CD4-positive, alpha-beta T cell (primary cell): ENCODE measurements at regions not wholly inside any gene's neighbourhood (a gene's known extent, or its start where the extent isn't known, plus 50 kb on each side); places are given as distances from the start of the nearest gene placed in this dataset.

Experiments
- ATAC-seq: fragments of 200-7000 bp; cut with Tn5 transposase; one replicate; pipeline ENCODE4 v1.10.0; 2022; ENCODE audit warnings: mild to moderate bottlenecking; ENCODE audit not compliant: poor library complexity
- CTCF ChIA-PET: fragments of 350-600 bp; sonication (Branson Sonifier 250); formaldehyde crosslinking; loops from one replicate; lab custom pipeline; 2021; ENCODE audit warnings: antibody characterized with exemption, inconsistent platforms; lab: Charles Lee
- POLR2A ChIA-PET: fragments of 350-600 bp; sonication (Branson Sonifier 250); formaldehyde crosslinking; loops from one replicate; lab custom pipeline; 2021; ENCODE audit warnings: antibody characterized with exemption, inconsistent platforms; lab: Charles Lee
- DNase-seq, 14 experiments: peaks; one replicate each; pipeline ENCODE4 v3.0.0-alpha.2; 2013 to 2020; ENCODE audit warnings: mixed read lengths in 2 of 14
- H3K27ac ChIP-seq, 2 donors: one replicate each; pipeline versions ENCODE4 v1.5.1 to v1.7.0; 2013; ENCODE audit warnings: low read length in 2 of 2, low read depth in 1 of 2, mild to moderate bottlenecking in 1 of 2
- H3K27me3 ChIP-seq, 2 experiments: 1 replicate in 1 of 2; 2 replicates in 1 of 2; pipeline versions ENCODE4 v1.6.1 to v1.7.0; 2013; ENCODE audit warnings: low read length in 2 of 2, control low read depth in 1 of 2, mild to moderate bottlenecking in 1 of 2, moderate library complexity in 1 of 2; ENCODE audit not compliant: insufficient read depth in 2 of 2, control insufficient read depth in 1 of 2
- H3K36me3 ChIP-seq: one replicate; pipeline ENCODE4 v1.6.1; 2013; ENCODE audit warnings: low read length, control low read depth; ENCODE audit not compliant: insufficient read depth
- H3K4me1 ChIP-seq: one replicate; pipeline ENCODE4 v1.6.1; 2013; ENCODE audit warnings: low read length, control low read depth; ENCODE audit not compliant: insufficient read depth
- H3K4me3 ChIP-seq: one replicate; pipeline ENCODE4 v1.5.1; 2013; ENCODE audit warnings: mild to moderate bottlenecking, low read length, moderate library complexity
- H3K9me3 ChIP-seq, 2 experiments: 1 replicate in 1 of 2; 2 replicates in 1 of 2; pipeline versions ENCODE4 v1.6.1 to v1.7.0; 2013; ENCODE audit warnings: low read length in 2 of 2, mild to moderate bottlenecking in 2 of 2, control low read depth in 1 of 2, moderate library complexity in 1 of 2; ENCODE audit not compliant: control insufficient read depth in 1 of 2, insufficient read depth in 1 of 2
- H3K27ac Mint-ChIP-seq: one replicate; pipeline ENCODE4 v1.8.0; 2020; ENCODE audit warnings: mixed read lengths
- H3K27me3 Mint-ChIP-seq: one replicate; pipeline ENCODE4 v1.8.0; 2021; ENCODE audit warnings: mixed read lengths
- H3K36me3 Mint-ChIP-seq: one replicate; pipeline ENCODE4 v1.8.0; 2021; ENCODE audit warnings: low read depth, mixed read lengths
- H3K4me1 Mint-ChIP-seq: one replicate; pipeline ENCODE4 v1.8.0; 2021; ENCODE audit warnings: low read depth, mixed read lengths
- H3K4me3 Mint-ChIP-seq: one replicate; pipeline ENCODE4 v1.8.0; 2020; ENCODE audit warnings: mild to moderate bottlenecking, mixed read lengths
- H3K9me3 Mint-ChIP-seq: one replicate; pipeline ENCODE4 v1.8.0; 2020; ENCODE audit warnings: mixed read lengths
- intact Hi-C, 2 experiments: fragments of 100-400 bp; cut with DNase I in 1 of 2; cut with micrococcal nuclease in 1 of 2; formaldehyde crosslinking; loops; one replicate each; pipeline versions ENCODE4 v1.15.1 to v1.9.0; 2023 to 2025; cut with DNase I, micrococcal nuclease
- TF ChIP-seq, protein P1 (sequence below): fragments of 200-600 bp; IDR thresholded peaks from one replicate; pipeline ENCODE4 v1.8.0; 2022; ENCODE audit warnings: antibody characterized with exemption, mild to moderate bottlenecking

DNA sequence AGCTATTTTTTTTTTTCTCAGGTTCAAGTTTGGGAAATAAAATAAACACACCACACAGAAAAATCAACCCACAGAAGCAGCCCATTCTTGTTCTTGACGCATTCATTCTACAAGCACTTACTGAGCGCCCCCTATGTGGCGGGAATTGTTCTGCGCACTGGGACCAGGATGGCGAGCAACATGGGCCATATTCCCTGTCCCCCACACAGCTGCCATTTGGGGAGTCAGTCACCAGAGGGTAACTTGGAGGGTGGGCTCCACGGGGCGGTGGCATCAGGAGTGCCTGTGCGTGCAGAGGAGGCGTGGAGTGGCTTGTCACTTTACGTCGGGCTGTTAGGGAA, 185.0 kb upstream of the PDE10A start:
- Histone ChIP-seq H3K36me3 (no peaks in the 10 kb centered on the region), H3K4me1 (peaks cover 11% of the 10 kb centered on the region), H3K4me3 (no peak overlapping the region), H3K27ac (no peak overlapping the region), H3K9me3 (peaks cover 0 to 12% of the 10 kb centered on the region in 2 experiments), H3K27me3 (peaks cover 45 to 65% of the 10 kb centered on the region in 2 experiments)
- ChIA-PET POLR2A (no interaction called here), CTCF (no interaction called here)
- Mint-ChIP-seq H3K27me3 (peaks cover 74% of the 10 kb centered on the region), H3K4me3 (no peak overlapping the region), H3K9me3 (no peaks in the 10 kb centered on the region), H3K27ac (no peak overlapping the region), H3K4me1 (peaks cover 10% of the 10 kb centered on the region), H3K36me3 (no peaks in the 10 kb centered on the region)
- DNase-seq (no peak), ATAC-seq (no peak)
- TF ChIP-seq, protein P1, sequence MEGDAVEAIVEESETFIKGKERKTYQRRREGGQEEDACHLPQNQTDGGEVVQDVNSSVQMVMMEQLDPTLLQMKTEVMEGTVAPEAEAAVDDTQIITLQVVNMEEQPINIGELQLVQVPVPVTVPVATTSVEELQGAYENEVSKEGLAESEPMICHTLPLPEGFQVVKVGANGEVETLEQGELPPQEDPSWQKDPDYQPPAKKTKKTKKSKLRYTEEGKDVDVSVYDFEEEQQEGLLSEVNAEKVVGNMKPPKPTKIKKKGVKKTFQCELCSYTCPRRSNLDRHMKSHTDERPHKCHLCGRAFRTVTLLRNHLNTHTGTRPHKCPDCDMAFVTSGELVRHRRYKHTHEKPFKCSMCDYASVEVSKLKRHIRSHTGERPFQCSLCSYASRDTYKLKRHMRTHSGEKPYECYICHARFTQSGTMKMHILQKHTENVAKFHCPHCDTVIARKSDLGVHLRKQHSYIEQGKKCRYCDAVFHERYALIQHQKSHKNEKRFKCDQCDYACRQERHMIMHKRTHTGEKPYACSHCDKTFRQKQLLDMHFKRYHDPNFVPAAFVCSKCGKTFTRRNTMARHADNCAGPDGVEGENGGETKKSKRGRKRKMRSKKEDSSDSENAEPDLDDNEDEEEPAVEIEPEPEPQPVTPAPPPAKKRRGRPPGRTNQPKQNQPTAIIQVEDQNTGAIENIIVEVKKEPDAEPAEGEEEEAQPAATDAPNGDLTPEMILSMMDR, result no peak
- intact Hi-C loops, result no loop called here

DNA sequence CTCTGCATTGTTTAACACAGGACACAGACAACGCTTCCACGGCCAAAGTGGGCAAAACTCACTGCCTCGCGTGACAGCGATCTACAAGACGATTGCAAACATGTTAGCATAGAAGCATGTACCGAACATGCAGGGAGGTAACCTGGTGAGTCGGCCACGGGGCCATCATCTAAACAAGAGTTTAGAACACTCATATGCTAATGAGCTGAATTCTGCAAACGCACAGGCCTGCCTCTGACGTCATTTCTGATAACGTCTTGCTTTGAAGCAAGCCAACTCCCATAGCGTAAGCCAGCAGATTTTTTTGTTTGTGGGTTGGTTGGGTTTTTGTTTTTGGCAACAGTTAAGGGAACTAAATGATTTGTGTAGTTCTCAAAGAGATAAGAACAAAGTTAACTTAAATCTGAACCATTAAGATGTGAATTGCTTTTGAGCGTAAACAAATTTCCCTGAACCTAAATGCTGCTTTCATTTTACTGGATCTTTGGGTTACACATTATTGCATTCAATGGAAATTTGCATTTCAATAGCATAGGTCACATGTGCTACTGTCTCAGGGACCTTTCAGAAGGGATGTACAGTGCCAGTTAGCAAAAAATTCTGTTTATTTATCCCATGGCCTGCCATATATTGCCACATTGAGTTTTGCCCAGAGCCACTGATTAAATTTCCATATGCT, 184.5 kb upstream of the PDE10A start:
- TF ChIP-seq, protein P1, result no peak
- Mint-ChIP-seq H3K9me3 (no peaks in the 10 kb centered on the region), H3K27ac (no peak overlapping the region), H3K27me3 (peaks cover 74% of the 10 kb centered on the region), H3K4me3 (no peak overlapping the region), H3K4me1 (peaks cover 10% of the 10 kb centered on the region), H3K36me3 (no peaks in the 10 kb centered on the region)
- Histone ChIP-seq H3K4me3 (no peak overlapping the region), H3K36me3 (no peaks in the 10 kb centered on the region), H3K27ac (no peak overlapping the region), H3K4me1 (peaks cover 11% of the 10 kb centered on the region), H3K27me3 (peaks cover 43 to 62% of the 10 kb centered on the region in 2 experiments), H3K9me3 (peaks cover 0 to 12% of the 10 kb centered on the region in 2 experiments)
- ChIA-PET CTCF (no interaction called here), POLR2A (no interaction called here)
- ATAC-seq, result peak; percentile 43
- DNase-seq, result peak in 2 of 14 experiments; percentile 7 to 37
- intact Hi-C loops, result no loop called here

DNA sequence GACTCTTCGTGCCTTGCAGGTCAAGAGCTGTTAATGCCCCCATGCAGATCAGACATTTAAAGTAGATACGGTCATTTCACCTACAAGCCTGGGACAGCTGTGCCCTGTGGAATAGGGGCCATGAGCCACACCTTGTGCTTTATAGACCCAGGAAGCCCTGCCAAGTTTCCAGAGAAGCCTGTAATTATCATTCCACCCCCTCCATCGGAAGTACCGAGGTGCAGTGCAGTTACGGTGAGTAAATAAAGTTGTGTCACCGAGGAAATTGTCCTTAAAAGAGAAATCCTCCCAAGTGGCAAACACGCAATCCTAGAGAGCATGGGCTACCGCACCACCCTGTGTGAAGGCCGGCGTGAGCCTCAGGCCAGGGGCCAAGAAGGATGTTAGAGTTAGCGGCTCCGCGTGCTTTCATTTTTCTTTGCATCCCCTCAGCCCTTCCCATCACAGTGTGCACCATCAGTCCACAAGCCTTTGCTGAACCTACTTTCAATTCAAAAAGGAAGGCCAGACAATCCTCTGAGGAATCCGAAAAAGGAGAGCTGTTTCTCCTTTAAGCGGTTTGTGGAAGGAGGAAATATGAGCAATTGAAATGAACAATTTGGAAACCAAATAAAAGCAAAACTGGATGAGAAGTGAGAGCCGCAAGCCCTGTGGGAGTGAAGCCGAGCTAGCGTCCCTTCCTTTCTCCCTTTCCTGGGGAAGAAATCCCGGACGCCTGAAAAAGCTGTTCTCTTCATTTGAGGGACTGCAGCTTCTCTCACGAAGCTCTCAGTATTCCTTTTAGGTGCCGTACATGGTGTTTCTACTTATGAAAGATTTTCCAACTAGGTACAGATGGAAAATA, 183.3 kb upstream of the PDE10A start:
- TF ChIP-seq, protein P1, result no peak
- Mint-ChIP-seq H3K4me3 (no peak overlapping the region), H3K36me3 (no peaks in the 10 kb centered on the region), H3K4me1 (peaks cover 10% of the 10 kb centered on the region), H3K9me3 (no peaks in the 10 kb centered on the region), H3K27ac (no peak overlapping the region), H3K27me3 (peaks cover 72% of the 10 kb centered on the region)
- Histone ChIP-seq H3K27ac (no peak overlapping the region), H3K4me3 (no peak overlapping the region), H3K9me3 (peaks cover 0 to 12% of the 10 kb centered on the region in 2 experiments), H3K4me1 (peaks cover 11% of the 10 kb centered on the region), H3K27me3 (peaks cover 40 to 58% of the 10 kb centered on the region in 2 experiments), H3K36me3 (no peaks in the 10 kb centered on the region)
- intact Hi-C loops, result no loop called here
- CTCF ChIA-PET, result no interaction called here
- POLR2A ChIA-PET, result no interaction called here
- DNase-seq (no peak), ATAC-seq (no peak)
